Skeletal muscle cell (primary cell): ENCODE measurements at regions not wholly inside any gene's neighbourhood (a gene's known extent, or its start where the extent isn't known, plus 50 kb on each side); places are given as distances from the start of the nearest gene placed in this dataset.

Source experiments
- DNase-seq: peaks from one replicate; pipeline ENCODE4 v3.0.0-alpha.2; 2010; ENCODE audit warnings: low read depth
- H3K4me3 ChIP-seq: 2 replicates; pipeline ENCODE4 v1.5.1; 2011; ENCODE audit warnings: low read depth, mild to moderate bottlenecking, control low read depth, low read length, moderate library complexity

DNA sequence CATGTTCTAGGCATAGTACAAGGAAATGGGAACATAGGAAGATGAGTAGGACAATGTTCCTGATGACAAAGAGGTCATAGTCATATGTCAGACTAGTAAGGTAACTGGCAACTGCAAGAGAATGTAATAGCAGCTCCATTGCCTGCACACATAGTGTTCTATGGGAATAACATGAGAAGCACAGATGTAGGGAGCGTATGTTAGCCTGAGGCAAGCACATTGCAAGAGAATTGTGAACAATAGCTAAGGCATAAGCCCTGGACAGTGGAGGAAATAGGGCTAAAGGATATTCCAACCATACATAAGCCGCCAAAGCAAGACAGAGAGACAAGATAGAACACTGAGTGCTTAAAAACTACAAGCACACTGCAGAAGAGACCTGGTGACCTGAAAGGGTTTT is 1017.0 kb upstream of the TENM4 start:
- no peak for DNase-seq
- H3K4me3 ChIP-seq, result no peak overlapping the region

DNA sequence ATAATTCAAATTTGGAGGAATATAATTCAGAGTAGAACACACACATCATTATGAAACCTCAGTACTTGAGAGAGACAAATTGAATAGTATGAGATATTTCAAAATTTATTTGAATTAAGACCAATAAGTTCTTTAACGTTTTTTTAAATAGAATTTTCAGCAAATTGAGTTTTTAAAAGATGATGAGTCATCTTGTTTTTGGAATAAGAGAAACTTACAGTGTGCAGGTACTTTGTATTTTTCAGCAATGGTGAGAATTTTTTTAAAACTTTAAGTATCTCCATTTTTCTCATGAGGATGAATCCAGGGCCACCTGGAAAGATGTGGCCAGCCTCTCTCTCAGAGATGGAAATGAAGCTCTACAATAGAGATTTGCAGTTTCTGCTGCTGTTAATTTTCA is 1015.0 kb upstream of the TENM4 start:
- DNase-seq, result no peak
- no peak overlapping the region for H3K4me3 ChIP-seq

DNA sequence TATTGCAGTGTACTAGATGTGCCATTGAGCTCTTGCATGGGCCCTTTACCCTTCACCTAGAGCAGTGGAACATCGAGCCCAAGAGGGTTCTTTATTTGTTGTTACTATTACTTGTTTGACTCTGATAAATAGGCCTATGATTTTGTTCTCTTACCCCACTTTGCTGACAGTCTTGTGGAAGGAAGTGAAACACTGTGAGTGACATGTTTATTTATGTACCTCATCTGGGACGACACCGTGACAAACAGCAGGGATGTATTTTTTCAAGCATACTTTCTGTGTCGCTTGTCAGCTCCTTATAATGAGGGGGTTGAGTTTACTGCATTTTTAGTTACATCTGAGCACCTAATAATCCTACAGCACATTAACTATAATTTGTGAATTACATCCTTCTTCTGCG is 1010.3 kb upstream of the TENM4 start:
- no peak overlapping the region for H3K4me3 ChIP-seq
- DNase-seq, result no peak

DNA sequence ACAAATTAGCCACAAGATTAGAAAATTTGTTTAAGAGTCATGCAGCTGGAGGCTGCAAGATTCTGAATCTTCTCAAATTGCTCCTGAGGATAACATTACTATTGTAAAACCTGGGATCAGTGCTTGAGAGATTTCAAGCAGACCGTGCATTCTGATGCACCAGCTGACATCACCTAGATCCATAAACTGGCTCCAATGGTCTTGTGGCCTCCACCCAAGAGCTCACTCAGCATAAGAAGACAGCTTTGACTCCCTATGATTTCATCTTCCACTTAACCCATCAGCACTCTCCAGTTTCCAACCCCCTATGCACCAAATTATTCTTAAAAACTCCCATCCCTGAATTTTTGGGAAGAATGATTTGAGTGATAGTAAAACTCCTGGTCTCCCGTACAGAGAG is 1007.9 kb upstream of the TENM4 start:
- DNase-seq, result no peak
- no peak overlapping the region for H3K4me3 ChIP-seq

DNA sequence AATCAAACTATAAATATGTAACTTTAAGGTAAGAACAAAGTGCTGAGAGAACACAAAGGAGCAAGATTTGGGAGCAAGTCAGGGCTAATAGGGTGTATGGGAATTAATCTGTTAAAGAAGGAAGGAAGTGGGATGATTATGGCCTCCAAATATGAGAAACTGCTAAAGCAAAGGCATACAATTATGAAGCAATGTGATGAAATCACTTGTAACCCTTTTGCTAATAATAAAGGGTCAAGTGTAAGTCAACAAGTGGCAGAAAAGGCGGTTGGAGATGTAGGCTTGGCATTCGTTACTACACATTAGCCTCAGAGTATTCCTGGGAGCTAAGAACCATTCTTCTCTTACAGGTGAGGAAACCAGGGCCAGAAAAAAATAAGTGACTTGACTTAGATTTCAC is 1002.3 kb upstream of the TENM4 start:
- DNase-seq, result no peak
- no peak overlapping the region for H3K4me3 ChIP-seq

DNA sequence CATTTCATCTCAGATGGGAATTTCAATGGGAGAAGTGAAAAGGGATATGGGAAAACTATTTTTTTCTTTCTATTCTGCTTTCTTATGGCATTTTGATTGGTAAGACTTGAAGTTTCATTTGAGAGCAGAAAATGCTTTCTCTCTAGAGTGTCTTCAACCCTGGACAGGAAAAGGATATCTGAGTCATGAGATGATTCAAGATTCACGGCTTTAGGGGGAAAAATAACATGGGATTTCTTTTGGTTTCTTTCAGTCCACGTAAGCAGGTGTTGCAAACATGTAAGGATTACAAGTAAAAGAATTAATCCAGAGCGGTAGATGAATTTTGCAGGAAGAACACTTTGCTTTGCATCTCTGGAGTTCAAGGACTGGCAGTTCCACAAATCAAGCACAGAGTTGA is 1001.0 kb upstream of the TENM4 start:
- H3K4me3 ChIP-seq, result no peak overlapping the region
- no peak for DNase-seq

DNA sequence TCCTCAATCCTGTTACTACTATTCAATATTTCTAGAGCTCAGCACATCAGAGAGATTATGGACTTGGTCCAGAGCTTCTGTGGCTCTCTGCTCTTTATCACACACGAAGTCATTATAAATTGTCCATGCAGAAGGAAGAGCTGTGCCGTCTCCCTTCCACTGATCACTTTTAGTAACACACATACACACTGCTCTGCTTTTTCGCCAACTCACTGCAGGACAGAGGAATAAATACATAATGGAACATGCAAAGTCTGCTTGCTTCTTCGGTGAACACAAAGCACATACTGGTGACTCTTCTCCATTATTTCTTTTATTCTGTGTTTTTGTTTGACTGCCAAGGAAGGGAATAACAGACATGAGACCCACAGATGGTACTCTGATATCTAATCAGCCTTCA is 1000.0 kb upstream of the TENM4 start:
- no peak for DNase-seq
- H3K4me3 ChIP-seq, result no peak overlapping the region

DNA sequence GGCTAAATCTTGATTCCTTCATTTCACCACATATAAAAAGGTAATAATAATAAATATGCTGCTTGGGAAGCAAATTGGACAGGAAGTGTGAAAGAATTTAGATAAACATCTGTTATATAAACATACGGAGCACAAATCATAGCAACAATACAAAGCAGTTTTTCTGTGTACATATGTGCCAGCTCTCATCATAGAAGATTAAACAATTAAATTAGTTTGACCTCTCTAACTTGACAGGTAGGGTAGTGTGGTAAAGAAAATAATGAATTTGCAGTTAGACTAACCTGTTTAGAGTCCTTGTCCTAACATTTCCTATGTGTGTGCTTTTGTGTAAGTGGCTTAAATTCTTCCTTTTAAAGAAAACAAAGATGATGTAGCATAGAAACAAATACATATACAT is 995.7 kb upstream of the TENM4 start:
- H3K4me3 ChIP-seq, result no peak overlapping the region
- no peak for DNase-seq

DNA sequence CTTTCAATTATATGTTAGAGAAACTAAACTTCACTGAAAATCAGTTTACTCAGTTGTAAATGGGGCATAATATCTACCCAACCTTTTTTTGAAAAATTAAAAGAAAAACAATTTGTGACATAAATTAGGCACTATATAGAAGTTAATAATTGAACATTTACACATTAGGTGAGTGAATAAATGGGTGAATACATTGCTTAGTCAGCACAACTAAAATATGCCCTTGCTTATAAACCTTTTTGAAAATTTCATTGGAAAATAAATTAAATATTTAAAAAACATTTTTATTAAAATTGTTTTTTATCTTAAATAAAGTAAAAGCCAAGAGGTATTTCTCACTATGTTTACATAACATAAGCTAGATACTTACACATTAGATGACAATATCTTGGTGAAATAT is 994.5 kb upstream of the TENM4 start:
- DNase-seq, result no peak
- no peak overlapping the region for H3K4me3 ChIP-seq

DNA sequence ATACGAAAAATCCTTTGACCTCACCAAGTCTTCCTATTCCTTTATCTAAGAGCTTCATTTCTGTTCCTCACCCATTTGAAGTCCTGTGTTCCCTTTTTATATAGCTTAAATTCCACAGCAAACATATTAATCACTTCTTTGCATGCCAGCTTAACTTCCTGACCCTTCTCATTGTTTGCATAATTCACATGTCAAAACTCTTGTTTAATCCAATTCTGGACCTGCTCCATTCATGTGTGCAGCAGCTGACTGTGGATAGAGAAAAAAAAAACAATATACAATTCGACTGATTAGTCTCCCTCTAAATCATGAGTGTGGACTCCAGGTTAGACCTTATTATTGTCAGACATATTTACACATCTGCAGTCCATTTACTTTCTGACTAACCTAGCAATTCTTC is 991.2 kb upstream of the TENM4 start:
- no peak overlapping the region for H3K4me3 ChIP-seq
- no peak for DNase-seq

DNA sequence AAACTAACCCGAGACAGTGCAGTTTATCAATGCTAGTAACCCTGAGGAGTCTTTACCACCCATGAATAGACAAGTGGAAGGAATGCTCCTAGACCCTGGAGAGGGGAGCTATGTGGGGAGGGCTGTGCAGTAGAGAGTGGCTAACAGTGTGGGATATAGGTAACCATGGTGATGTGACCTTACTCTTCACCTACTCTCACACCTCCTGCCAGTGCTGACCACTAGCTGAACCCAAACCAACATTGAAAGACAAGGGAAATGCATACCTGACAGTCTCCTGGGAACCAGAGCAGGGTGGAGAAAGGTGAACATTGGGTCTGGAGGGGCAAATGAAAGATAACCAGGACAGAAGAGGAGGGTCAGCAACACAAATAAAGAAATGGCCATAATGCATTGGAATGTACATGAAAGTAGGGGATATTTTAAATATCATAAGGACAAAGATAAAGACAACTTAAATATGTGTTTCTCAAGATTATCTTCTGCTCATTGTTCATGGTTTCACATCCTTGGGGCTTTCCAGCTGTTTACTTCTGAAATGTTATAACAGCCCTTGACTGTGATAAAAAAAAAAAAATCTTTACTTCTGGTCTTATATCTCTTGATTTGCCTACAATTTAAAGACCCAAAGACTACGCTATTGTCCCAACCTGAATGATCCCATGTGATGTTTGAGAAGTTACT is 983.3 kb upstream of the TENM4 start:
- no peak overlapping the region for H3K4me3 ChIP-seq
- no peak for DNase-seq

DNA sequence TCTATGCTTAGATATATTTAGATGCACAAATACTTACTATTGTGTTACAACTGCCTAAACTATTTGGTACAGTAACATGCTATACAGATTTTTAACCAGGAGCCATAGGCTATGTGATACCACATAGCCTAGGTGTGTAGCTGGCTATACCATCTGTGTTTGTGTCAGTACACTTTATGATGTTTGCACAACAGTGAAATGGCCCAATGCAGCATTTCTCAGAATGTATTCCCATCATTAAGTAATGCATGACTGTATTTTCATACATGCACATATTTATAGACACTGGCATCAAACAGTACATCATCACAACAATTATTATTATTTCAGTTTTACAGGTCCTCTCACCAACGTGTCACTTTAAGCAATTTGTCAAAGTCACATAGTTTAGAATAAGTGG is 979.5 kb upstream of the TENM4 start:
- DNase-seq, result no peak
- no peak overlapping the region for H3K4me3 ChIP-seq

DNA sequence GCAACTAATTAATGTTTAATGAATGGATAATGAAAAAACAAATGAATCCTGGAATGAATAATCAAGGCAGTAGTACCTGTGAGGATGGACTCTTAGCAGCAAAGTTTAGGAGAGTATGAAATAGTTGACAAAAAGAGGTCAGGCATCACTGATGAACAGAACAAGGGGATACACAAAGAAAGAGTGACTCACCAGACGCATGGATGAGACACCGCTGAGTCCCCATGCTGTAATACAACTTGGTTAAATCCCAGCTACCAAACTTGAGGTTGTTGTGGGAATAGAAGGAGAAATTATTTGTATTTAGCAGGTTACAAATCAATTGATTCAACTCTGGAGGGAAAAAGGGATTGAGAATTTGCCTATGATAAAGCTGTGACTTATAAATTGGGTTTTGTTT is 976.9 kb upstream of the TENM4 start:
- DNase-seq, result no peak
- H3K4me3 ChIP-seq, result no peak overlapping the region

DNA sequence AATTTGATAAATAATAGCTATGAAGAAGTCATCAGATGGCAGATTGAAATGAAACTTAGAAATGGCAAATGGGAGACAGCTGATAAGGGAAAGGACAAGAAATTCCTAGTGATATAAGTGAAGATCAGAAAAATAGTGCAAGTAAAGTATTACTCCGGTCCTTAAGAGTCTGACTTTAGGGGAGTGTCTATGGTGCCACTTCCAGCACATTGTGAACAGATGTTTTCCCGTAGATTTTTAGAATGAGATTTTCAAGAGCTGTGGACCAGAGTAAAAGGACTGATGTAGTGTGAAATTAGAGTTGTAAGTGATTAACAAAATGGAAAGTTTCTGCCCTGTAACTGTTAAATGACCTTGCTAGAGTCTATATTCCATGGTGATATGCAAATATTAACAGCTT is 974.8 kb upstream of the TENM4 start:
- DNase-seq, result no peak
- H3K4me3 ChIP-seq, result no peak overlapping the region

DNA sequence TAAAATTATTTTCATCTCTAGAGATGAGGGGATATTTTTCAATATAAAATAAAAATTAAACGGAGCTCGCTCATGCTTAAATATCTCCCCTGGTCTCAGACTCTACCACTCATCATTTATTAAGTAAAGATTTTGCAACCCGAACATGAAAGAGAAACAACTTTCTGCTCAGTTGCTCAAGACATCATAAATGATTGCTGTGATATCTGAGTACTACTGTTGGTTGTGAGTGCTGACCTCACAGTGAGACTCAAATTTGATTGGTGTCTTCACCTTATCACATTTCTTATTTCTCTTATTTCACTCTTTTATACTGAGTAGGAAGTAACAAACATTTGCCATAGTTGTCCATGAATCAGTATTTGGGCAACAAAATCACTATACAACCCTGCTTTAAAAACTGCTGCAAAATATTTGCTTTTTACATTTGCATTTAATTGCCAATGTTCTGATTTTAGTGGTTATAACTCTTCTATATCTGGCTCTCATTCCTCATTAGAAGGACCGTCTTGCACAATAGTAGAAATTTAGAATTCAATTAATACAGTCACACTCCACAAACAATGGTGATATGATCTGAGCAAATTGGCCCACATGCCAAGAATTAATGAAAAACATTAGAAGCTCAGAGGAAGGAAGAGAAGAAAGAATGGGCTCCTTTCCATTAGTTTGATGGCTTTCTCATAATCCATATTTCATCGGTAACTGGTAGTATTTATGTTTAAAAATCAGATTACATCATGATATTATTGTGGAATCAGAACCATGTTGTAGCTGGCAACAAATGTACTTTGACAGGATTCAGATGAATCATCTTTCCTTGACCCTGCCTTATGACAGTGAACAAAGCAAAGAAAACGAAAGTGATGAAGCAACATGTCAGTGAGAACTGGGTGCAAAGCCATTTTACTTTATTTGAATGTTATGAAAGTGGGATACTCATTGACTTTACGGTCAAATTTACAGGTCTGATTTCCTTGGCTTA is 973.6 kb upstream of the TENM4 start:
- peak; percentile 1 for DNase-seq
- H3K4me3 ChIP-seq, result no peak overlapping the region

DNA sequence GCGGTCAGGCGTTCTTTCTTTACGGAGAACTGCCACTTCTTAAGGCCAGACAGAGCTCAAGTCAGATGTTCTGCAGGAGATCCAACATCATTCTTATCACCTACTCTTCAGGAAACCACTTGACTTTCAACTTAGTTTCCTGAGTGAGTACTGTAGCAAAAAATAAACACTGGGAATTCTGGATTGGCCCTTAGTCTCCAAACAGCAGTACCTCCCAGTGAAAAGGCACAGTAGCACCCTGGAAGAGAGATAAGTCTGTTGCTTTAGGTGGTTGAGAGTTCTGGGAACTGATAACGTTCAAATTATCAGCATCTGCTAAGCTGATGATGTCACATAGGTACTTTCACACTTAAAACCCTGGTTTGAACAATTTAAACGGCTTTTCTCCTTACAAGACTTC is 971.8 kb upstream of the TENM4 start:
- no peak for DNase-seq
- no peak overlapping the region for H3K4me3 ChIP-seq

DNA sequence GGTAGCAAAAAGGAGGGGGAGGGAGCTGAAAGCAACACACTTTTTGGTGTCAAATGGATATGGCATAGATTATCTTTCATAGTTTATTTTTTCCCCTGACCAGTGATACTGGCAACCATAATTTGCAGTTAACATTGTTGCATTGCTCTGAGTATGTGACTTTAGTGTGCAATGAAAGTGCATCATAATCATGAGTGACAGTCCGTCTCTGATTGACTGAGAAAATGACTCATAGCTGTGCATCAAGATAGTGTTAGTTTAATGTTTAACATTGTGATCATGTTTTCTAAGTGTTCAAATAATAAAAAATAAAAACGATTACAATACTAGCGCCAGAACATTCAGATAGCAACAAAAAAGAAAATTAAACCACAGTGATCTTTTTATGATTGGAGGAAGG is 952.4 kb upstream of the TENM4 start:
- H3K4me3 ChIP-seq, result no peak overlapping the region
- no peak for DNase-seq

DNA sequence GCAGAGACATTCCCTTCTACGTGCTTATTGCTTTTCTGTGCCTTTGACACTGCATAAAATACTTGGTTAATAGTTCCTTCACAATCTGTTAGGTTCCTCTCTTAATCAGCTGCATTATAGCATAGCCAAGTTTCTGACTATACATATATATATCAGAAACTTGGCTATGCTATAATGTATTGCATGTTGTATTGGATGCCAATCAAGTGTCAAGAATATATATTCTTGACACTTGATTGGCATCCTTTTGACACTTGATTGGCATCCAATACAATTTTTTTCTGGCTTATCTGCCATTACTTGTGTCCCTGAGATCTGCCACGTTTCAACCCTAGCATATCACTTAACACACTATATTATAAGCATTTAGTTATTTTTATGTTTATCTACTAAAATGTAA is 949.7 kb upstream of the TENM4 start:
- no peak overlapping the region for H3K4me3 ChIP-seq
- DNase-seq, result no peak

DNA sequence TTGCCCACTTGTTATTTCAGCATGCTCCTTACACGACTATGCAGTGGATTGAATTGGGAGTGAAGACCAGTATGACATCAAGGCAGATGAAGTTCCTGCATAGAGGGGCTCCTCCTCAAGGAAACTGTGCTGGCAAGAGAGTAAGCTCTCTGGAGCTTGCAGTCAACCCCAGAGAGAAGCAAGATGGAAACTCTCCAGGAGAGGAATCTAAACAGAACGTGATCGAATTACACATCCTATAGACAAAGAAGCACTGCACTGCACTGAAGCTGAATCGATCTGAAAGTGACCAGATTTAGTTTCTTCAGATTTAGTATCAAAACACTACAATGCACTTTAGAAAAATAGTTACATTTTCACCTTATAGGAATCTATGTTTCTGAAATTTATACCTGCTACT is 947.7 kb upstream of the TENM4 start:
- DNase-seq, result no peak
- H3K4me3 ChIP-seq, result no peak overlapping the region

DNA sequence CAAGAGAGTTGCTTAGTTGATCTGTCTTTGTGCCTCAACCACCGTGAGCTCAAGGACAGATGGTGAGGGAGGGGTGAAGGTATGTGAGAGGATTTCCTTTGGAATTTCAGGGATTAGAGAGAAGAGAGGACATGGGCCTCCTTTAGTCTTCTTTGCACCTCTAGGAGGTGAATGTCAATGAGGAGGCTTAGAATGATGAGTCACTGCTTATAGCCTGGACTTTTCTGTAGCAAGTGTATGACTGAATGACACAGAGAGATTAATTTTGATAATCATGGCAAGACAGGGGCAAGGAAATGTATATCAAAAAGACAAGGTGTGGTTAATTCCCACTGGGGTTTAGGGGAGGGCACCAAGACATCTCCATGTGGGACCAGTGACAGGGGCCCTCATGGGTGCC is 947.3 kb upstream of the TENM4 start:
- no peak overlapping the region for H3K4me3 ChIP-seq
- no peak for DNase-seq

DNA sequence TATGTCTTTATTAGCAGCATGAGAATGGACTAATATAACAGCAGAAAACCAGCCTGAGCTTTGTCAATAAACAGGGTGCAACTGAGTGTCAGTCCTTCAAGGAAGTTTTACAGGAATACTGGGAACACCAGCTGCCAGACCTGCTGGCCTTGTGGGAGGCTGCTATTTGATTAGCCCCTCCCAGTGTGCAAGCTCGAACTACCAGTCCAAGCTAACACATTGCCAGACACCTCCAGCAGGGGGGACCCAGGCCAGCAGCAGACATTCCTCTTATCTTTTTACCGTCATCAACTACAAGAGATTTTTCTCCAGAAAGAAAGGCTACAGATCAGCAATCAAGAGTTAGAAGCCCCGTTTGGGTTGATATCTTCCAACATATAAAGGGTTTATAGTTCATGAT is 942.8 kb upstream of the TENM4 start:
- no peak for DNase-seq
- H3K4me3 ChIP-seq, result no peak overlapping the region
